ENCODE measurements at regions not wholly inside any gene's neighbourhood (a gene's known extent, or its start where the extent isn't known, plus 50 kb on each side); places are given as distances from the start of the nearest gene placed in this dataset.

DNA sequence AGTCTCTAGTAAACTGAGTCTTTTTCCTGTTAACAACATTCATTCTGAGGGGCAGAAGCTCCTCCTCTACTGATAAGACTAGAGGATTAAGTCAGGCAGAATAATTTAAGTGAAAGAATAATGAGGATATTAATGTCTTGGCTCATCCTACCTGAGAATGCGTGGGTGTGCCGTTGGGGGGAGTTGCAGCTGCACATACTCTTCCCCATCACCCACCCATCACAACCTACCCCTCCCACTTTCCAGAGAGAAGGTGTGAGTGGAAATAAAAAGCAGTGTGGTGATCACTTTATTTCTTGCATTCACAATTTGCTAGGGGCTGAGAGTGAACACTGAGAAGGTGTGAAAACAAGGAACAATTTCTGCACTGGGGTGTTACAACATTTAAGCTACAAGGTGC lies 146.8 kb upstream of the MAGI3 start:
- no peak for ATAC-seq (replicated peaks)
- Mint-ChIP-seq H3K9me3 (no peaks in the 10 kb centered on the region), H3K27me3 (peaks cover 22% of the 10 kb centered on the region), H3K4me1 (no peaks in the 10 kb centered on the region), H3K36me3 (ENCODE audit: low read depth) (no peaks in the 10 kb centered on the region), H3K4me3 (no peak overlapping the region), H3K27ac (no peak overlapping the region)

DNA sequence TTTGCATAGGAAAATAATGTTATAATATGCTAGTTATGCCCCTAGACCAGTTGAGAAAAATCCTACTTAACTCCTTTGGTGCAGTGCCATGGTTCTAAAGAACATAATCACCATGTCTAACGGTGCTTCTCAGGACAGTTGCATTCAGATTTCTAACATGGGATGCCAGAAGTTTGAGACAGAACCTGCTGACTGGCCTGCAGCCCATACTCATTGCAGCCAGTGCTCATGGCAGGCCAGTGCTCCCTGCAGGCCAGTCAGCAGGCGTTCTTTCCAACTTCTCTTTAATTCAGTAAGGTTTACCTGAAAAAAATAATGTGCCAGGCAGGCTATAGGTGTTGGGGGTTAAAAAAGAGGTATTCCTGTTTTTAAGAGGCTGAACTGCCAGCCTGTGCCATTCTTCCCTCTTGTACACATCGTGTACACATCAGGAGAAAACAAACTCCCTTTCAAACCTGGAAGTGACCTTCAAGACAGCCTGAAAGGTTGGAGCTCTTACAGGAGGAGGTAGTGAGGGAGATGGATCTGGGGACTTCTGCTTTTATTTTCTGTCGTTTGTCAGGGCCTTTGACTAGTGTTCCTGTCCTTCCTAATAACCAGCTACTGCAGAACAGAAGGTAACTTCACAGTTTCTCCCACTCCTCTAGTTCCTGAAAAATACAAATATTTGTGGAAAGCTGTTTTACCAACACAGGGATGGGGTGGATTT lies 146.0 kb upstream of the MAGI3 start:
- Mint-ChIP-seq H3K9me3 (no peaks in the 10 kb centered on the region), H3K4me1 (no peaks in the 10 kb centered on the region), H3K27me3 (peaks cover 21% of the 10 kb centered on the region), H3K4me3 (no peak overlapping the region), H3K27ac (no peak overlapping the region), H3K36me3 (ENCODE audit: low read depth) (no peaks in the 10 kb centered on the region)
- ATAC-seq (replicated peaks): no peak

DNA sequence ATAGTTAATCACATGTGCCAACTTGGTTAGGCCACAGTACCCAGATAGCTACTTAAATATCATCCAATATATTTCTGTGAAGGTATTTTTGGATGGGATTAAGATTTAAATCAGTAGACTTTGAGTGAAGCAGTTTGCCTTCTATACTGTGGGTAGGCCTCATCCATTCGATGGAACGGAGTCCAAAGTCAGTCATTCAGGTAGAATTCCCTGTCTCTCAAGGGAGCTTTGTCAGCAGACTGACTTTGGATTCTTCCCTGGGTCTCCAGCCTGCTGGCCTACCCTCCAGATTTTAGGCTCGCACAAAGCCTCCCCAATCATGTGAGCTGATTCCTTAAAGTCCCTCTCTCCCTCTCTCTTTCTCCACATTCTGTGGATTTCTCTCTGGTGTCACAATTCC lies 145.1 kb upstream of the MAGI3 start:
- Mint-ChIP-seq H3K9me3 (no peaks in the 10 kb centered on the region), H3K36me3 (ENCODE audit: low read depth) (no peaks in the 10 kb centered on the region), H3K4me3 (no peak overlapping the region), H3K27ac (no peak overlapping the region), H3K27me3 (peaks cover 20% of the 10 kb centered on the region), H3K4me1 (no peaks in the 10 kb centered on the region)
- ATAC-seq (replicated peaks): no peak

DNA sequence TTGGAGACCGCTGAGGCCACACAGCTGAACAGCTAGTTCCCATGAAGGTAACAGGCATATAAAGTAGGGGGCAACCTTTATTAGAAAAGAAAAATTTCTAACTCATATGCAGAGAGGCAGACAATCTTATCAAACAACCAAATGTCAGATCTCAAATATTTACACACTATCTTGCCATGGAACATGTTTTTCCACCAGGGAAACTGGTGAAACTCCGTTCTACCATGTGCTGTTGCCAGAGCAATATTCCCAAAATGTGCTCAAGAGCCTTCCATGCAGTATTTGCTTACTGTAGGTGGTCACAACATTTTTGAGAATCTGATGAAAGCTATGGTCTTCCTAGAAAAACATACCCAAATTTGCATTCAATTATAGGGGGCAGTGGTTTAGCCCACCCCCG lies 143.4 kb upstream of the MAGI3 start:
- H3K27ac Mint-ChIP-seq: no peak overlapping the region
- ATAC-seq (replicated peaks): no peak
- no peak overlapping the region for H3K4me3 Mint-ChIP-seq
- no peaks in the 10 kb centered on the region for H3K9me3 Mint-ChIP-seq
- no peaks in the 10 kb centered on the region for H3K4me1 Mint-ChIP-seq
- H3K27me3 Mint-ChIP-seq: peaks cover 16% of the 10 kb centered on the region
- no peaks in the 10 kb centered on the region for H3K36me3 Mint-ChIP-seq (ENCODE audit: low read depth)

DNA sequence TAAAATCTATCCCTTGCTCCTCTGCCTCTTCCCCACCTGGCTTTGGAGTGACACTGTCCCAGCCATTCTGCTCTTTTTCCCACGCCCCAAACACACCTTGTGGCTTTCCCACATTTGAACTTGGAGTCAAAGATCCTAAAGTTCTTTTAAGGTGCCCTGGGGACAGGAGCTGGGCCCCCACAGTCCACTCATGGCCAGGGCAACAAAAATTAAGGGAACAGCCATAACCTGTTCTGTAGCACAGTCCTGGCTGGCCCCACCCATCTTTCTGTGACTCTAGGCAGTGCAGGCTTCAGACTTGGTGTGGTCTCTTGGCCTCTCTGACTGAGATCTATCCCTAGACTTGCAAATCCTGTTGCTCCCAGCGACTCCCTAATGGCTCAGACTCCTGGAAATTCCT lies 143.0 kb upstream of the MAGI3 start:
- Mint-ChIP-seq H3K27ac (no peak overlapping the region), H3K27me3 (peaks cover 20% of the 10 kb centered on the region), H3K36me3 (ENCODE audit: low read depth) (no peaks in the 10 kb centered on the region), H3K4me3 (no peak overlapping the region), H3K9me3 (no peaks in the 10 kb centered on the region), H3K4me1 (no peaks in the 10 kb centered on the region)
- ATAC-seq (replicated peaks): no peak

DNA sequence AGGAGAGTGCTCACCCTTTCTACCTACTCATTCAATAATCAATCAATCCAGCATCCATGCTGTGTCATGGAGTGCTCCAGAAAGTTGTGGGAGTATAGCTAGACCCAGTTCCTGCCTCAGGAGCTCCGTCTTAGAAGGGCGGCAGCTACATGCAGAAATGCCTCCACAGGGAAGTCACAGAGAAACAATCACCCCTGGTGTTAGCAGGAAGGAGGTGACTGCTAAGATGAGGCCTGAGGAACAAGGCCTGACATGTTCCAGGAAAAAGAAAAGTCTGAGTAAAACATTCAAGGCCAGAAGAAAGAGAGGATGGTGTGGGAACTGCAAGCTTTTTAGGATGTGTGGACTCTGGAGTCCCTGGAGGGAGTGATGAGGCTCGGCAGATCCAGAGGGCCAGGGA lies 142.5 kb upstream of the MAGI3 start:
- H3K4me3 Mint-ChIP-seq: no peak overlapping the region
- no peak for ATAC-seq (replicated peaks)
- H3K27ac Mint-ChIP-seq: no peak overlapping the region
- H3K27me3 Mint-ChIP-seq: peaks cover 20% of the 10 kb centered on the region
- no peaks in the 10 kb centered on the region for H3K9me3 Mint-ChIP-seq
- H3K4me1 Mint-ChIP-seq: no peaks in the 10 kb centered on the region
- H3K36me3 Mint-ChIP-seq (ENCODE audit: low read depth): no peaks in the 10 kb centered on the region

DNA sequence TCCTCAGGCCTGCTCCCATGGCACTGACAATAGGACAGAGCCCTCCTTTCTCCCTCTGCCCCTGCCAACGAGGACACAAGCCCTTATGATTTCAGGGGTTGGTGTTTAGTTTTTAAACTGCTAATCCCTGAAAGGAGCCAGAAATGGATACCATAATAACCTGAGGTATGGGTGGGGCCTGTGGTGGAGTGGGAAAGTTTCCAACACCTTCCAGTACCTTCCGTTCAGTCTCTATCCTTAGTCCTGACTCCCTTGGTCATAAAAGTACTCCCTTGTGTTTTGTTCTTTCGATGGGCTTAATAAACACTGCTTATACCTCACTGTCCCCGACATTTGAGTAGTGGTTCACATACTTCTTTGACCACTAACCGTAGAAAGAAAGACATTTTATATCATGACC lies 141.8 kb upstream of the MAGI3 start:
- Mint-ChIP-seq H3K36me3 (ENCODE audit: low read depth) (no peaks in the 10 kb centered on the region), H3K27me3 (peaks cover 20% of the 10 kb centered on the region), H3K4me1 (no peaks in the 10 kb centered on the region), H3K4me3 (no peak overlapping the region), H3K9me3 (no peaks in the 10 kb centered on the region), H3K27ac (no peak overlapping the region)
- ATAC-seq (replicated peaks): no peak

DNA sequence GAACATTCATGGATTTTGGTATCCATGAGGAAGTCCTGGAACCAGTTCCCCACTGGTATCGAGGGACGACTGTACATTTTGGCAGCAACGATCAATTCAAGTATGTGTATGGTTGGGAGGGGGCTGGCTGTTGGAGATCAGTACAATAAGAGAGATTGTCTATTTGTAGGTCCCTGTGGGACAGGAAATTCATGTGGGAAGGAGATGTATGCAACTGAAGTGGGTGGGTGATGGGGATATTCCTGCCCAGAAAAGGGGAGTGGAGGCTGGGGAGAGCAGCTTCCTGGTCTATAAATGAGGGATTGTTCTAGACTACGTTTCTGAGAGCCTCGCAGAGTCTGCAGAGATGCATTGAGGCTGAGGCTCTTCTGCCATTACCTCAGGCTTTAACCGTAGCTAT lies 140.2 kb upstream of the MAGI3 start:
- no peak overlapping the region for H3K4me3 Mint-ChIP-seq
- H3K27ac Mint-ChIP-seq: no peak overlapping the region

DNA sequence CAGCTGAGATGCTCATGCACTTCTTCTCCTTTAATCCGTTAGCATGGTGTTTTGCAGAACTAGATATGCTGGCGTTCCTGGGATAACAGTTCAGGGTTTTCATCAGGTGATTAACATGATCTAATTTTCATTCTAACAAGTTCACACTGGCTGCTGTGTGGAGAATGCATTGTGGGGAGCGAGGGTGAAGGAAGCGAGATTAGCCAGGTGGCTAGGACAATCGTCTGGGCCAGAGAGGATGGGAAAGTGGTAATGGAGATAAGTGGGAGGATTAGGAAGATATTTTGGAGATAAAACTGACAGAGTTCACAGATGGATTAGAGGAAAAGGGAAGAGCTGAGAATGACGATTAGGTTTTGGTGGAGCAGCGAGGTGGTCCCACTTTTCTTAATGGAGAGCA lies 138.1 kb upstream of the MAGI3 start:
- Mint-ChIP-seq H3K4me3 (no peak overlapping the region), H3K27ac (no peak overlapping the region), H3K4me1 (no peaks in the 10 kb centered on the region), H3K9me3 (no peaks in the 10 kb centered on the region), H3K27me3 (peaks cover 25% of the 10 kb centered on the region), H3K36me3 (ENCODE audit: low read depth) (no peaks in the 10 kb centered on the region)
- ATAC-seq (replicated peaks): no peak

More for the DNA sequence above, 140.2 kb upstream of the MAGI3 start:
- no peaks in the 10 kb centered on the region for H3K36me3 Mint-ChIP-seq (ENCODE audit: low read depth)
- peaks cover 25% of the 10 kb centered on the region for H3K27me3 Mint-ChIP-seq
- H3K9me3 Mint-ChIP-seq: no peaks in the 10 kb centered on the region
- H3K4me1 Mint-ChIP-seq: no peaks in the 10 kb centered on the region
- no peak for ATAC-seq (replicated peaks)

DNA sequence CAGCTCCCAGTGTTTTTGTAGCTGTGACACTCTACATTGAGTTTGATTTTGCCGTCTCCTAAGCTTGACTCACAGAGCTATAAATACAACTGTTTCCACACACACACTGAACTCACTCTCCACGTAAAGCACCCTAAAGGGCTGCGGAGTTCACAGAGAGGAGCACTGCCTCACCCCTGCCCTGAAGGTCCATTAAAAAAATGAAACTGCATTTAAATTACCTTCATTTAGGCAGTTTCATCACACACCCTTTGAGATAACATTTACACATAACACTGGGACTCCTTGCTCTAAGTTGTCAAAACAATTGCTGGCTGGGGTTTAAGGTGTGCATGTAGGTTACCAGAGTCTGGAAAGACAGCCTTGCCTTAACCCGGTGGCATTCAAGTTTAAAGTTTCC lies 137.1 kb upstream of the MAGI3 start:
- no peak for ATAC-seq (replicated peaks)
- Mint-ChIP-seq H3K27me3 (peaks cover 26% of the 10 kb centered on the region), H3K4me3 (no peak overlapping the region), H3K9me3 (no peaks in the 10 kb centered on the region), H3K36me3 (ENCODE audit: low read depth) (no peaks in the 10 kb centered on the region), H3K4me1 (no peaks in the 10 kb centered on the region), H3K27ac (no peak overlapping the region)

DNA sequence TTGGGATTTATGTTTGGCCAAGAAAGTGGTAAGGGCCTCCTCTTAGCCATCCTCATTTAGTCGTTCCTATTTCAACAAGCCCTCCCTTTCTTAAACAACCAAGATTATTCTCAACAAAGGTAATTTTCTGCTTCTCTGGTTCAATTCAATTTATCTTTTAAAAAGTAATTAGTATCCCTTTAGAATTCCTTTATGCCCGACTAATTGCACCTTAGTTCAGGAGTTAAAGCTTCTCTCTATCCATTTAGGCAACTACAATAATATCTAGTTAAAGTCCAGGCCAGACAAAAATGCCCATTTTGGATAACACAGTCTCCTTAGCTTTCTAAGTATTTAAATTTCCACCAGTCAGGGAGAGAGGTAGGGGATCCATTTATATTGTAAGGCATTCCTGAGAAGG lies 136.7 kb upstream of the MAGI3 start:
- no peaks in the 10 kb centered on the region for H3K36me3 Mint-ChIP-seq (ENCODE audit: low read depth)
- no peaks in the 10 kb centered on the region for H3K9me3 Mint-ChIP-seq
- H3K27me3 Mint-ChIP-seq: peaks cover 26% of the 10 kb centered on the region
- no peak for ATAC-seq (replicated peaks)
- no peaks in the 10 kb centered on the region for H3K4me1 Mint-ChIP-seq
- no peak overlapping the region for H3K27ac Mint-ChIP-seq
- H3K4me3 Mint-ChIP-seq: no peak overlapping the region

DNA sequence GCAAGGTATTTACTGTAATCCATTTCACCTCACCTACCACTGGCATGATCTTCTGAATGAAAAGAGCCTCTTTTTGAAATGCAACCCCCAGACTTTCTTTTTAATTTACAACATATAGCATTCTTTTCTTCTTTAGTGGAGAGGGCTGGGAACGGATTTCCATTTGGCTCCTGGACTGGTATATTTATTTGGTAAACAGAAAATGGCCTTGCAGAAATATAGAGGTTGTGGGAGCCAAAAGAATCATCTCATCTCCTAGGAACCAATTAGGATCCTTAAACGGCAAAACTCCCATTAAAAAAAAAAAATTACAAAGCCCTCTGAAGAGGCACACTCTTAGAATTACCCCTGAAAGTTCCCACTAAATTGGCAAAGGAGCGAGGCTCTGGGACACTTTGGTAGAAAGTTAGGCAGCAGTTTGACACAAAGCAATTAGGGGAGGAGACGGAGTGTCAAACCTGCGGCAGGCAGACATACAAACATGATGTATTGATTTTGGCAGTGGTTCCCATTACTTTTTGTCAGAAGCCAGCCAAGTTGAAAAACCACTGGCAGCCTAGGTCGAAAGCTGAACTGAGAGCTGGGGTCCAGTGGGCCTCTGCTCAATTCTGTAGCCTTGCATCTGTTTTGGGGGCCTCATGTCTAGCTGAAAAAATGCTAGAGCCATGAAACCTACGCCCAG lies 135.1 kb upstream of the MAGI3 start:
- Mint-ChIP-seq H3K4me3 (no peak overlapping the region), H3K36me3 (ENCODE audit: low read depth) (no peaks in the 10 kb centered on the region), H3K27me3 (peaks cover 29% of the 10 kb centered on the region), H3K4me1 (no peaks in the 10 kb centered on the region), H3K9me3 (no peaks in the 10 kb centered on the region), H3K27ac (no peak overlapping the region)
- ATAC-seq (replicated peaks): no peak

DNA sequence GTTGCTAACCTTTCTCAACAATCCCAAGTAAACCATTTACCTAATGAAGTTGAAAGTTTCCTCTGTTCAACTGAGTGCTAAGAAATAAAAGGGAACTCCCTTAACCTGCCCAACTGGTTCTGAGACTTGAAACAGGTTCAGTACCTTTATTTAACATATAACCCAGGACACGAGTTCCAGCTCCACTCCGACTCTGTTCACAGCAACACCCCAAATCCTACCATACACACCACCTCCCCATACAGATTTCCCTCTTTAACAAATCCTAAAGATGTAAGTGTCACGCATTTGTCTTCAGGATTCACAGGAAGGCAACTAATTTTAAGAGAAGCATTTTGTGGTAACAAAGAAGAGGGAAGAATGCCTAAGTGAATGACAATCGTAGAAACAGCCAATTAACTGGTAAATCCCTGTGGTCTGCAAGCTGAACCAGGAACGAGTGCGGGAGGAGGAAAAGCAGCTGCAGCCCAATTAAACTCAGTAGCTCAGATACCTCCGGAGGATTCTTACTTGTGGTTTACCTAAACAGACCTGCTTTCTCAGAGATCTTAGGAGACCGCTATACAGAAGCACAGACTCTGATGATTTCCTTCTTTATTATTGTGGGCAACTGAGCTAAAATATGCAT lies 134.5 kb upstream of the MAGI3 start:
- Mint-ChIP-seq H3K9me3 (no peaks in the 10 kb centered on the region), H3K36me3 (ENCODE audit: low read depth) (no peaks in the 10 kb centered on the region), H3K4me1 (no peaks in the 10 kb centered on the region), H3K27ac (no peak overlapping the region), H3K4me3 (no peak overlapping the region), H3K27me3 (peaks cover 33% of the 10 kb centered on the region)
- no peak for ATAC-seq (replicated peaks)

DNA sequence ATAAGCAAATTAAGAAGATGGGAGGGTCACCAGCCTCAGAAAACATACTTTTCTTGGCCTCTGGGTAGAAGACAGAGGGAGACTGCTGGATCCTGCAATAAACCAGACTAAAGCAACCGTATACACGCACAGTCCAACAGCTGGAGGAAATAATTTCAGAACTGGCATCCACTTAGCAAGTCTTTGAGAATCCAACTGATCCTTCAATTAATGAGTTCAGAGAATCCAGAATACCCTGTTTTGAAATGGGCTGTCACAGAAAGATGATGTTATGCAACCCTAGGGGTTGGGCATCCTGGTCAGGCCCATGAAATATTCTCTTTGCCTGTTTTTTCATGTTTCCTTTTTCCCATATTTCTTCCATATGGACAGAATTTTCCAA lies 134.0 kb upstream of the MAGI3 start:
- Mint-ChIP-seq H3K27ac (no peak overlapping the region), H3K36me3 (ENCODE audit: low read depth) (no peaks in the 10 kb centered on the region), H3K4me3 (no peak overlapping the region), H3K27me3 (peaks cover 36% of the 10 kb centered on the region), H3K4me1 (no peaks in the 10 kb centered on the region), H3K9me3 (no peaks in the 10 kb centered on the region)
- ATAC-seq (replicated peaks): no peak

DNA sequence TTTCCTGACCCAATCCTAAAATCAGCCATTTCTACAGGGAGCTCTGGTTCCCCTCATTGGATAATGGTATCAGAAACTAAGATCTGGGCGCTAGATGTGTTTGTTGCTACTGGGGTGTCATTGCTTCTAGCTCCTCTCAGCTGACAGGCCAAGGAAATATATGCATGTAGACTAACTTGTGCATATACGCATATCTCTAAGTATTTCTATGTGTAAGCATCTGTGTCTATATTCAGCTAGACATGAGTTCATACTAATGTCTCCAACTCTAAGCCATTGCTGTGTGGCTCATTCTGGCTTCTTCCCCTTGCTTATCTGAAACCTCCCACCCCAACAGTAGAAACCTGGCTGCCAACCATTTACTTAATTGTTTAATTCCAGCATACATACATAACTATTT lies 130.3 kb upstream of the MAGI3 start:
- H3K27me3 Mint-ChIP-seq: peaks cover 31% of the 10 kb centered on the region
- no peaks in the 10 kb centered on the region for H3K9me3 Mint-ChIP-seq
- ATAC-seq (replicated peaks): no peak
- no peak overlapping the region for H3K27ac Mint-ChIP-seq
- H3K36me3 Mint-ChIP-seq (ENCODE audit: low read depth): no peaks in the 10 kb centered on the region
- no peak overlapping the region for H3K4me3 Mint-ChIP-seq
- no peaks in the 10 kb centered on the region for H3K4me1 Mint-ChIP-seq

Data from activated T-helper 17 cell treated with anti-CD3 and anti-CD28 coated beads, Interleukin-2, amount 50 U/mL, for 72 hours (primary cell).